ENCODE measurements at regions not wholly inside any gene's neighbourhood (a gene's known extent, or its start where the extent isn't known, plus 50 kb on each side); places are given as distances from the start of the nearest gene placed in this dataset.

DNA sequence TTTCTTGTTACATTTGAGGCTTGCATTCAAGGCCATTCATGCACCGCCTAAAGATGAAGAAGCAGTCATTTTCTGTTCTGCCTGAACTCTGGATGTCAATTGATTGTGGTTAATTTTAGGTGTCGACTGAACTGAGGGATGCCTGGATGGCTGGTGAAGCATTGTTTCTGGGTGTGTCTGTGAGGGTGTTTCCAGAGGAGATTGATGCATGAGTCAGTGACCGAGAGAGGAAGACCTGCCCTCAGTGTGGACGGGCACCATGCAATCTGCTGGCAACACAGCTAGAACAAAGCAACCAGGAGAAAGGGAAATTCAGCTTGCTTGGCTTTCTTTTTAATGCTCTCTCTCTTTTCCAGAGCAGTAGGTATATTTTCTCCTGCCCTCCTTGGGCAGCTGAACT is 164.1 kb upstream of the ECI2 start:
- TF ChIP-seq, protein P1, sequence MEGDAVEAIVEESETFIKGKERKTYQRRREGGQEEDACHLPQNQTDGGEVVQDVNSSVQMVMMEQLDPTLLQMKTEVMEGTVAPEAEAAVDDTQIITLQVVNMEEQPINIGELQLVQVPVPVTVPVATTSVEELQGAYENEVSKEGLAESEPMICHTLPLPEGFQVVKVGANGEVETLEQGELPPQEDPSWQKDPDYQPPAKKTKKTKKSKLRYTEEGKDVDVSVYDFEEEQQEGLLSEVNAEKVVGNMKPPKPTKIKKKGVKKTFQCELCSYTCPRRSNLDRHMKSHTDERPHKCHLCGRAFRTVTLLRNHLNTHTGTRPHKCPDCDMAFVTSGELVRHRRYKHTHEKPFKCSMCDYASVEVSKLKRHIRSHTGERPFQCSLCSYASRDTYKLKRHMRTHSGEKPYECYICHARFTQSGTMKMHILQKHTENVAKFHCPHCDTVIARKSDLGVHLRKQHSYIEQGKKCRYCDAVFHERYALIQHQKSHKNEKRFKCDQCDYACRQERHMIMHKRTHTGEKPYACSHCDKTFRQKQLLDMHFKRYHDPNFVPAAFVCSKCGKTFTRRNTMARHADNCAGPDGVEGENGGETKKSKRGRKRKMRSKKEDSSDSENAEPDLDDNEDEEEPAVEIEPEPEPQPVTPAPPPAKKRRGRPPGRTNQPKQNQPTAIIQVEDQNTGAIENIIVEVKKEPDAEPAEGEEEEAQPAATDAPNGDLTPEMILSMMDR (IDR thresholded peaks at IDR 0.05), result no peak
- TF ChIP-seq POLR2AphosphoS5 (IDR thresholded peaks at IDR 0.05), result no peak
- no peak for TF ChIP-seq EP300 (IDR thresholded peaks at IDR 0.05)
- TF ChIP-seq POLR2A (IDR thresholded peaks at IDR 0.05), result no peak

Data from gastroesophageal sphincter (tissue), 3 donors.